Skin of body (tissue), 1 donor: ENCODE measurements at regions not wholly inside any gene's neighbourhood (a gene's known extent, or its start where the extent isn't known, plus 50 kb on each side); places are given as distances from the start of the nearest gene placed in this dataset.
"Not testable (repeated sequence)": the region's sequence is repeated elsewhere in the genome, so short reads cannot be mapped to it uniquely, and the experiment has no call there.

Experiments
- DNase-seq: peaks from one replicate; lab custom pipeline; 2025; lab: John Stamatoyannopoulos, UW

DNA sequence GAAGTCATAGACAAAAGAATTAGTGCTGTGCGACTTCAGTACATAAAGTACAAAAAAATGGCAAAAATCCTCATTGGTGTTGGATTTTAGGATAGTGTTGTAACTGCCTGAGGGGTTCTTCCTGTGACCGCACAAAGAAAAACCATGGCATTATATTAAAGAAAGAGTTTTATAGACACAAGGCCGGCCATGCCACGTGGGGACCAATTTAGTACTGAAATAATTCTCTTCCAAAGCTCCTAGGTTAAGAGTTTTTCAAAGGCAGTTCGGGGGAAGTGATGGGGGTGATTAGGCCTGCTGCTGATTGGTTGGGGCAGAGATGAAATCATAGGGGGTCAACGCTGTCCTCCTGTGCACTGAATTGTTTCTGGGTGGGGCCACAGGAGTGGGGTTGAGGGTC, 150.9 kb upstream of the EEA1 start:
- DNase-seq, result no peak

DNA sequence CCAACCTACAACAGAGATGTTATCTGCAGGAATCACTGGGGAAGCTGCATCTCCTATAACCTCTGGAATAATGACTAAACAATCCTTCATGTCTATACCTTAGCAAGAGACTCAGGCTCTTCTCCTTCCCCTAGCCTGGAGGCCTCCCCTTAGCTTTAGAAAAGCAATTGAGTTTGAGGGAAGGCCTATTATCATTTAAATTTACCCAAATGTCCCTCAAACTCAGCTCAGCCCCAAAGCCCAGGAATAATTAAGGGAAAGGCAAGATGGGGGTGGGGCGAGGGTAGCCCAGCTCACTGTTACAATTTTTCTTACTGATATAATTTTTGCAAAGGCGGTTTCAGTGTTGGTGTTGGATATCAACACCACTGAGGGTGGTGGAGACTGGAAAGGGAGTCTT, 151.4 kb upstream of the EEA1 start:
- DNase-seq, result no peak

DNA sequence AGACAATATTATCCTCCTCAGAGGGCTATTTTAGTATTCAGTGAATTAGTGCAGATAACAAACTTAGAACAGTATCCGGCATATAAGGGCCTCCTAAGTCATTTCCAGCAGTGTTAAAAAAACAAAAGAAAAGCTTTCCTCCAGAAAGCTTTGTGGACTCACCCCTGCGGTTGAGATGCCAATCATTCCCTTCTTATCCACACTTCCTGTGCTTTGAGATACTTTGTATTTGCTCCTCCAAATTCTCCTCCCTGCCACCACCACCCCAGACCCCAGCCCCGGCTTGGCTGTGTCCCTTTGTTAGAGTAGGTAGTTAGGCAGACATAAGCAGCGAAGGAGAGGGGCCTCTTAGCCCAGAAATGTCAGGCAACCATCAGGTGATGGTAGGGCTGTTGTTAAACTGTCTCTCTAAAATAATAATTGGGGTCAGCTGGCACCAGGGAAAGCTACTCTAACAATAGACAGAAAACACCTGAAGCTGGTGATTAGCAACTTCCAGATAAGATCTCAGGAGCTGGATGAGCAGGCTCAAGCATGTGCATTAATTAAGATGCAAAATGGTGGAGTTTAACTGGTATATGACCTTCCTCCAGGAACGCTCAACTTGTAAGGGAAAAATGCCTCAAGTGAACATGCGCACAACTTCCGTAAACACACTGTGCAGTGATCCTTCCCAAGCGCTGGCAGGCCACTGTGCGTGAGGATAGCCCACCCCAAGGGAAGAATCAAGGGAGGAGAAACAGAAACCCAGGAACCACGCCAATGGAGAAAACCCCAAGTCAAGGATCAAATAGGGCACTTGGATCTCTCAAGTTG, 152.1 kb upstream of the EEA1 start:
- no peak for DNase-seq

DNA sequence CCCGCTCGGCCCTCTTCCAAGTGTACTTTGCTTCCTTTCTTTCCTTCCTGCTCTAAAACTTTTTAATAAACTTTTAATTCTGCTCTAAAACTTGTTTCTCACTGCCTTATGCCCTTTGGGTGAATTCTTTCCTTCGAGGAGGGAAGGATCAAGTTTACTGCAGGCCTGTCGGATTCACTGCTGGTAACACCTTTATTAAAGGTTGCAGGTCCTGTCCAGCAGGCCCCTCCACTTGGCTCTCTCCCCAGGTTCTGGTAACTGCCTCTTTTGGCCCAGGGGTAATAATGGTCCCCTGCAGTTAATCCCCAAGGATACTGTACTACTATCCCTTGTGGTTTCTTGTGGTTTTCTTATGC, 152.7 kb upstream of the EEA1 start:
- no peak for DNase-seq

DNA sequence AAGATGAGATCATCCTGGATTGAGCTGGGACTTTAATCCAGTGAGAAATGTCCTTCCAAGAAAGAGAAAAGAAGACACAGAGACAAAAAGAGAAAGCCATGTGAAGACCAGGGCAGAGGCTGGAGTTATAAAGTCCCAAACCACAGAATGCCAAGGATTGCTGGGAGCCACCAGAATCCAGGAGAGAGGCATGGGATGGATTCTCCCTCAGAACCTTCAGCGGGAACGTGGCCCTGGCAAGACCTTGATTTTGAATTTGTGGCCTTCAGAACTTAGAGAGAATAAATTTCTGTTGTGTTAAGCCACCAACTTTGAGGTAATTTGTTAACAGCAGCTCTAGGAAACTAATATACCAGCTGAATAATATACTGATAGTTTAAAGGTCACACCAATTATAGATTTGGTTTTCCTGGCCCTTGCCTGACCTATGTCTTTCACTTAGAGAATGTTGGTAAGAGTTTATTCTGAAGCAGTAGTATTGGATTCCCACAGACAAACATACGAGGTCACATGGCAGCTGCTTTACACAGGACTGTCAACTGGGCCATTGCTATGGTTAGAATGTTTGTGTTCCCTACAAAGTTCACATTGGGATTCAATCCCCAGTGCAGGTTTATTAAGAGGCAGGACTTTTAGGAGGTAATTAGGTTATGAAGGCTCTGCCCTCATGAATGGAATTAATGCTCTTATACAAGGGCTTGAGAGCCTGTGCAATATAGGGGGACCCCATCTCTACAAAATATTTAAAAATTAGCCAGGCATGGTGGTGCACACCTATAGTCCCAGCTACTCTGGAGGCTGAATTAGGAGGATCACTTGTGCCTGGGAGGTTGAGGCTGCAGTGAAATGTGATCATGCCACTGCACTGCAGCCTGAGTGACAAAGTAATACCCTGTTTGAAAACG, 156.5 kb upstream of the EEA1 start:
- DNase-seq, result no peak

DNA sequence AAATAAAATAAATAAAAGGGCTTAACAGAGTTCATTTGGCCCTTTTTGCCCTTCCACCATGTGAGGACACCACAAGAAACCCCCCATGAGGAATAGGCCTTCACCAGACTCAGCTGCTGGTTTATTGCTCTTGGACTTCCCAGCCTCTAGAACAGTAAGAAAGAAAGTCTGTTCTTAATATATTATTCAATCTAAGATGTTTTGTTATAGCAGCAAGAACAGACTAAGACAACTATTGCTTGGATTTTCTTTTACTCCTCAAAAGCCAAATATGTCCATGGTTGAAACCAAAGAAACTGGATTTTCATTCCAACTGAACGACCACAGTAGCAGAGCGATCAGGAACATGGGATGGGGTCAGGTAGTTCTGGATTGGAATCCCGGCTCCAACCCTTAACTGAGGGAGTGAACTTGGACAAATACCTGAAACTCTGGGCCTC, 157.2 kb upstream of the EEA1 start:
- no peak for DNase-seq

DNA sequence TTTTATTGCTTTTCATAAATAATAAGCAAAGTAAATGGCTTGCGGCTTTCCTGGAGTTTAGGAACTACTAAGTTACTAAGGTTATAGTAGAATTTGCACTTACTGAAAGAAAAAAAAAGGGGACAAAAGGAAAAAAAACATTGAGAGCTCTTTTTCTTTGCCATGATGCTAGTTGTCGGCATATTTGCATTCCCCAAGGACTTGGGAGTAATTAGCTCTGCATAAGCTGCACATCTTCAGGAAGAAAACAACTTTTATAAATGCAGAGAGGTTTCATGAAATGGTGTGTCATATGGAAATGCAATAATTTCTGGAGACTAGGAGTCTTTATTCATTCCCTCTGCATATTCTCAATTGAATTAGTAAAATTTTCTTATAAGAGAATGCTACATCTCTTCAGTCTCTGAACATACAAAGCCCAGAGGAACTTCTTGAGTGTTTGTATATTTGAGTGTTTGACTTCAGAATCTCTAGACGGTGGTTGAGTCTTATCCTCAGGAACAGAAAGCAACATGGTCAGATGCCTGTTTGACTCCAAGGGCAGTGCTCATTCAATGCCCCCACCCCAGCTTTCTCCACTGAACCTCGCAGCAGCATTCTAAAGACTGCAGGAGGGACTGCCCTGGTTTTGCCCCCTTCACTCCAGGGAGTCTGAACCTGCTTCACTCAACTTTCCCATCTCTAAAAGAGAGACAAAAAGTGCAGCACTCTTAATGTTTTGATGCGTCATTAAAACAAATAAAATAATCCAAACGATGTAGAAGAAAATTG, 158.9 kb upstream of the EEA1 start:
- DNase-seq, result no peak

DNA sequence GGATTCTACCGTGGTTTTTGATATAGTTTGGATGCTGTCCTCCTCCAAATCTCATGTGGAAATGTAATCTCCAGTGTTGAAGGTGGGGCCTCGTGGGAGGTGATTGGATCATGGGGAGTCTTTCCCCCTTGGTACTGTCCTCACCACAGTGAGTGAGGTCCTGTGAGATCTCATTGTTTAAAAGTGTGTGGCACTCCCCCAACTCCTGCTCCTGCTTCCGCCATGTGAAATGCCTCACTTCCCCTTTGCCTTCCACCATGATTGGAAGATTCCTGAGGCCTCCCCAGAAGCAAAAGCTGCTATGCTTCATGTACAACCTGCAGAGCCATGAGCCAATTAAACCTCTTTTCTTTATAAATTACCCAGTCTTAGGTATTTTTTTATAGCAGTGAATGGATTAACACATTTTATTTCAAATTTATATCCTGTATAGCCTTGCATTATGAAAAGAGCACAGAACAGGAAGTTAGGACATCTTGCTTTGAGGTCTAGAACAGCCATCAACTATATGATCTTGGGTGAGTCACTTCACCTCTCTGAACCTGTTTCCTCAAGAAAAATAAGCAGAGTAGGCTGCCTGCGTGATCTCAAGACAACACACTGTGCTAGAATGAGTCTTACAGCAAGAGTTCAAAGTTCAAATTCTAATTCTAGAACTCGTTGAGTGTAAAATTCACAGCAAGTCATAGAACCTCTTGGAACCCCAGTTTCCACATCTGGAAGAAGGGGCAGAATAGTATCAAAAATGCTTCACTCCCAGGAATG, 160.9 kb upstream of the EEA1 start:
- DNase-seq, result no peak

DNA sequence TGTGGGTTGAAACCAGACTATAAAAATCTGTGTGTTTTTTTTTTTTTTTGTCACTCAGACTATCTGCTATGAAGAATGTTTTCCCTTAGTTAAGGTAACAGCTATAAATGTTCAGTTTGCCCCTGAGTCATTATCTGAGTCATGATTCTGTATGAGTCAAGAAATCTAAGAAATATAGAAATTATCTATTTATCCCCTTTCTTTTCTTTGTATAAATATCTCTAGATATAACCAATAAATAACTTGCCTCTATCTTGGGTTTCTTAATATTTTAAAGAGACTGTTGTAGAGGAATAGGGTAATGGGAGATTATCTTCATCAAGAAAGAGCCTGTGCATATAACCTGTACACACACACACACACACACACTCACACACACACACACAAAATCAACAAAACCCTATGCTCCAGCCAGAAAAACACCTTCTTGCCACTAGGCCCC, 161.7 kb upstream of the EEA1 start:
- no peak for DNase-seq

DNA sequence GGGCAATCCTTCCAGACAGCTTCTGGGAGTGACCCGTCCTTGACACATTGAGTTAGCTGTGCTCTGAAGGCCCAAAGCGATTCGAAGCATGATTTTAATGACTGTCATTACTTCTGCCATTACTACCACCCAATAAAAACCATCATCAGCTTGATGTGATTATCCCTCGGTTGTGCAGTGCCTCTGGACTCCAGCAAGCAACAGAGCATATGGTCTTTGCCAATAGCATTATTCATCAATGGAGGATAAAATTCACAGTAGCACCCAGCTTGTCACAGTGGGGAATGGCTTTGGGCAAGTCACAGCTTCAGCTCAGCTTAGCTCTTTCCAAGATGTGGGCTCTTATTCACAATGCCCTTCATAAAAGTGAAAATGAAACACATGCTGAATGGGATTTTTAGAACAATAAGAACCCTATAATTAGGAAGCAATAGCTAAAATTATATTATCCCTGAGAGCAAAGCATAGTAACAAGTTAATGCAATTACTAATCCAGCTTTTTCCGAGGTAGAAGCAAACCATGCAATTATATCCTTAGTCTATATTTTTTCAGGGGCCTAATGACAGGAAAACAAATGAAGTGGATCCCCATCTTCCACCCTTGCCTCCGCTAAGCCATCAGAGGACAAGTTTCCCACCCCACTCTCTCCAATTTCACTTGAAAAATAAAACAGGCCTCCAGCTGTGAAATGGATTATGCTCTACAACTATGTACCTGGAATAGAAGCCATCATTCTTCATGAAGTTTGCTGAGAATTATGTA, 163.0 kb upstream of the EEA1 start:
- no peak for DNase-seq

DNA sequence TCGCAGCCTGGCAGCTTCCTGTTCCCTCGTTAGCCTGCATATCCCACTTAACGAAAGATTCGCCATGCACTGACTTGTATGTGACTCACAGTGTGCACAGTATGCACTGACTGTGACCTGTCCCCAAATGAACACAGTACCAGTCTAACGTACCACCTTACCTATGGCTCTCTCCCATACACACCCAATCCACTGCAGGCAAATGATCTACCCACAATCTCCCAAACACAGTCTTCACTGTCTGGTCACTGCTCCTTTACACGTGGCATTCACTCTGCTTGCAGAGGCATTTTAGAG, 163.5 kb upstream of the EEA1 start:
- DNase-seq, result no peak

DNA sequence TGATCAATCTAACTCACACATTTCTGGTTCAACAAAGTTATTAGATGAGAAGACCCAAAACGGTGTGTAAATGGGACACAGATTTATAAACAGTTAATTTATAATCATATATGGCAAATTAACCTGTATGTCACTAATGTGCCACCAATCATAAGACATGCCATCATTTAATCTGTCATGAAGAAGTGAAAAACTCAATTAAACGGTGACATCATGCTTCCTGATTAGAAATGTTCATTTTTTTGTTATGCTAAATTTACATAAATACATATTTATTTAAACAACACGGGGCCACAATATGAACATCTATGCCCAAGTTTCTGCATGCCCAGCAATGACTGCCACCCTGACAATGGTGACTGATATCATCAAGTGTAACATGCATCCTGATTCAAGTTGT, 164.1 kb upstream of the EEA1 start:
- no peak for DNase-seq

DNA sequence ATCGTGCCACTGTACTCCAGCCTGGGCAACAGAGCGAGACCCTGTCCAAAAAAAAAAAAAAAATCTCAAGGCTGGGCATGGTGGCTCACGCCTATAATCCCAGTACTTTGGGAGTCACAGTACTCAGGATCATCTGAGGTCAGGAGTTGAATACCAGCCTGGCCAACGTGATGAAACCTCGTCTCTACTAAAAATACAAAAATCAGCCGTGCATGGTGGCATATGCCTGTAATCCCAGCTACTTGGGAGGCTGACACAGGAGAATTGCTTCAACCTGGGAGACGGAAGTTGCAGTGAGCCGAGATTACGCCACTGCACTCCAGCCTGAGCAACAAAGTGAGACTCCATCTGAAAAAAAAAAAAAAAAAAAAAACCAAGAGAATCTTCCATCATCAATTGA, 165.1 kb upstream of the EEA1 start:
- DNase-seq, result not testable (repeated sequence)

DNA sequence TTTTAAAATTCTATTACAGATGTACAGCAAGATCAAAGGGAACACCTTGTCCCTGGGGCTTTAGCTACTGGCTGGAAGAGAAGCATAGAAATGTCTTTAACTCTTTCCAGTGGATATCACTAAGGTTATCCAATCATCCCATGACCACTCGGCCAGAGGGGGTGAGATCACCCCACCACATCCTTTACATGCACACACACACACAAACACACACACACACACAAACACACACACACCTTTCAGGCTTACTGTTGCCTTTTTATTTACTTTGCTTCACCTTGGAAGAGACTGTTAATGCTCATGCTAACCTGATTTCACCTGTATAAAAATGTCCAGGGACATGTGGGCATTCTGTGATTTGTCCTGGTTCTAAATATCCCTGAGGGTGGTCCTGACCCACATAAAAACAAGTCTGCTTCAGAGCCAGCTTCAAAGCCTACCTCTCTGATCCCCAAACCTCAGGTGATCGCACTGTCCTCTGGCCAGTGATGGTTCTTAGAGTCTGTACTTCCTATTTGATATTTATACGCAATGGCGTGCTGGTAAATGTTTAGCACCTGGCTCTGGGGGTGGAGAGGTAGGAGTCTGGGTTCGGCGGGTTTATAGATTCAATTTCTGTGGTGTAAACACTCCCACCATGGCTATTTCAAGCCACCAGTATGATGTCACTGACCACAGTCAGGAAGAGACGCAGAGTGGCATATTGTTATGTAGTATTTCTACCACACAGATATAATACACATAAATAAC, 166.1 kb upstream of the EEA1 start:
- DNase-seq, result no peak

DNA sequence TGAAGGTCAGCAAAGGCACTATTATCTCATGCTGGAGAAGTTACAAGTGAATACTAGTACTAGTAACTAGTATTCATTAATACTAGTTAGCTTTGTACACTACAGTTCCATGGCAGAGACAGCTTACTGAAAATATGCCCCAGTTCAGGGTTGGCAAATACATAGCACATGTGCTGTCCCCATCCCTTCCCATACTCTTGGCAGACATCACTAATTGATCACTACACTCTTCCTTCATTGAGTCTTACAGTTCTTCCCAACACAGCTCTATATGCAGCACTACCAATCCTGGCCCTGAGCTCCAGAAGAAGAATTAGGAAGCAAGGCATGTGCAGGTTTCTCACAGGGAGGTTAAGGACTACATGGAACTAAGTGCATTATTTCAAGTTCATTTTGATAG, 168.3 kb upstream of the EEA1 start:
- DNase-seq, result no peak

DNA sequence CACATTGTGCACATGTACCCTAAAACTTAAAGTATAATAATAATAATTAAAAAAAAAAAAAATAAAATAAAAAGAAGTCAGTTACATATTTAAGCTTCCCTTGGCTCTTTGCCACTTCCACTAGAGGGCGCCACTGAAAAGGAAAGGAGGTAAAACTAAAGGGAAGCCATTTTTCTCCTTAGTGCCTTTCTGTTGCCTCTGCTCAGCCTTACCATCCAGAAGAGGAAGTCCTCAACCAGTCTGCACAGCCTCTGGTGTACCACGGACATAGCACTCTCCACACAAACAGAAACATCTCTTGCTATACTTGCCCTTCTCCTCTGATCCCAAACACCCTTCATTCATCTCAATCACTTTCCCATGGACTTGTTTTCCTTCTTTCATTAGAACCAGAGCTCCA, 169.0 kb upstream of the EEA1 start:
- DNase-seq, result peak; percentile 3

DNA sequence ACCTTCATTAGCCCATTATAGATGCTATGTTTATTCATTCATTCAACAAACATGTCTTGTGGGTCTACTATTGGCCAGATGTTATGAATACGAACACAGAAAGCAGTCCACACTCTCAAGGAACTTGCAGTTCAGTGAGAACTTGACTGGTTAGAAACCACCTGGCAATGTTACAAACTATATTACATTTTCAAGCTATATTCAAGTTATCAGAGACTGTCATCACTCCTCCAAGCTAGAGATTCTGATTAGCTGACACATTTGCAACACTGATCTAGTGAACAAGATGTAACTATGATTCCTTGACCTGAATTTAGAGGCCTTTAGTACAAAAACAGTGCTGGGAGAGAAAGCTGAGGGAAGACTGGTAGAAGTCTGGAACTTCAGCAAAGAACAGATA, 170.7 kb upstream of the EEA1 start:
- no peak for DNase-seq

DNA sequence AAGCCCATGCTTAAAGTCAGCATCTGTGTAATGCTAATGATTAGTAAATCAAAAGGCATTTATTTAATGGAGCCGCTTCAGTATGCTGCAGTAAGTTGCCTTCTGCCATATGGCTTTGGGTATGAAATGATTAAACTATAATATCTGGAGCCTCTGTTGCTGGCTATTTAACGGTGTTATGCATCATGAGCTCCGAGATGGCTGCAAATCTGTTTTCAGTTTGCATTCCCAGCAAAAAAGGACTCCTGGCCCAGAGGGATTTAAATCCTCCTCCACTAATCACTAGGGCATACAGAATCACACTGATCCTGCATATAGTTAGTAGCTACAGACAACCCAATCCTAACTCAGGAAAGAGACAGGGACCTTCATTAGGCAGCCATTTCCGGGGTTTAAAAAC, 171.5 kb upstream of the EEA1 start:
- no peak for DNase-seq

DNA sequence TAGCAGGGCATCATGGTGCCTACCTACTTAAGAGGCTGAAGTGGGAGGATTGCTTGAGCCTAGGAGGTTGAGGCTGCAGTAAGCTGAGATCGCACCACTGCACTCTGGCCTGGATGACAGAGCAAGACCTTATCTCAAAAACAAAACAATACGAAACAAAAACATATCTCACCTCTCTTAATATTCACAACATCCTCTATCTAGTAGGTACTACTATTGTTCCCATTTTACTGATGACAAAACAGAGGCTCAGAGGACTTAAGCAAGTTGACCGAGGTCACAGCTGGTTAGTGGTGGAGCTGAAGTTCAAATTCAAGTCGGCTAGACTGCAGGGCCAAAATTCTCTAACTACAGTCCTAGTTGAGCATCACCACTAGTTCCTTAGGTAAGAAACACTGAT, 172.3 kb upstream of the EEA1 start:
- no peak for DNase-seq

DNA sequence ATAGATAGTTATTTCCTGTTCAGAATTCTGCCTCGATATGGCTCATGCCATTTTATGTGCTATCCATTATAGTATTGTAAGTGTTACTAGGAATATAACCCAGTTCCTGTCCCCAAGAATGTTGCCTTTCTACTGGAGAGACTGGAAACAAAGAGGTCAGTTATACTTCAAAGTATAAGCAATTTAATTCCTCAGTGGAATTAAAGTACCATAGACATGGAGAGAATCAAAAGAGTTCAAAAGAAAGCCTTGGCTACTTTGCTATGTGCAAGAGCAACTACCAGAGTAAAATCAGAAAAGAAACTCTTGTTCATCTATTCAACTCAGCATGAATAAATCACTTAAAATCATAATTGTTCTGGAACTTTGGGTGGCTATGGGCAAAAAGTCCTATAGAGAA, 173.2 kb upstream of the EEA1 start:
- DNase-seq, result no peak
